ENCODE measurements at regions not wholly inside any gene's neighbourhood (a gene's known extent, or its start where the extent isn't known, plus 50 kb on each side); places are given as distances from the start of the nearest gene placed in this dataset.
A peak's percentile ranks its signal among the peaks of the same experiment; 100 is the strongest.

GRCh38 chrX:131778269-131779218 is 234.7 kb downstream of the OR13H1 start:
- peak; percentile 70 for DNase-seq (ENCODE audit: low read depth)

GRCh38 chrX:131779306-131779705 is 235.4 kb downstream of the OR13H1 start:
- DNase-seq (ENCODE audit: low read depth): no peak

GRCh38 chrX:131779741-131780140 is 235.9 kb downstream of the OR13H1 start:
- no peak for DNase-seq (ENCODE audit: low read depth)

- DNase-seq (ENCODE audit: low read depth): no peak
Measured at GRCh38 chrX:131782646-131783045, 238.8 kb downstream of the OR13H1 start.

DNA sequence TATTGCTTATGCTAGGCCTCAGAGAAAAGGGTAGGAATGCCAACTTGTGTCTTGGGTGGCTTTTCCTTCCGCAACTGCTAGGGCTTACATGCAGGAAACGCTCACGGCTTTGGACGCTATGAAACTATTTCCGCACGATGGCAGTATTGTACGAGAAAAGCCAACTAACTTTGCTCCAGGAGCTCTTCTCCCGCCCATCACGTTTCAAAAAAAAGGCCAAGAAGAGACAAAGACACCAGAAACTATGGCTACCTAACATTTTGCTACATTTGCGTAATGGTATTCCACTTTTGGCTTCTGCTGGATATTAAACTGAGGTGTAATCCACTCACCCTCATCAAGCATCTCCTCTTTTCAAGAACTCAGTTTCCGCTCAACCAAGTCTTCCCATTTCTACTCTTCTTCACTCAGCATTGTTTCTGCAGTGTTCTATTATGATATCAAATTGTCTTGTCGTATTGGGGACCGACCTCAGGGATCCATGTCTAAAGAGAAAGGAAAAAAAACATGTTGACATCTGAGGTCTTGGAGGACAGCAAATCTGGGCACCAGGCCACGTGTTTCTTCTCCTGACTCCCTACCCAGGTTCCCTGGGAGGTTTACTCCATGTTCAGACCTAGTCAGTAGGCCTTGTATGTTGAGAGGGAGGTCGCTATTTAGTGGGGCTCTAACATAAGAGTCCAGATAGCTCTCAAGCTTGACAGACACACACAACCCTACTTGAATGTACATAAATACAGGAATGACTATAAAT is 239.4 kb upstream of the STK26 start:
- peak; percentile 78 for DNase-seq (ENCODE audit: low read depth)

GRCh38 chrX:131789664-131790063 is 233.4 kb upstream of the STK26 start:
- no peak for DNase-seq (ENCODE audit: low read depth)

DNA sequence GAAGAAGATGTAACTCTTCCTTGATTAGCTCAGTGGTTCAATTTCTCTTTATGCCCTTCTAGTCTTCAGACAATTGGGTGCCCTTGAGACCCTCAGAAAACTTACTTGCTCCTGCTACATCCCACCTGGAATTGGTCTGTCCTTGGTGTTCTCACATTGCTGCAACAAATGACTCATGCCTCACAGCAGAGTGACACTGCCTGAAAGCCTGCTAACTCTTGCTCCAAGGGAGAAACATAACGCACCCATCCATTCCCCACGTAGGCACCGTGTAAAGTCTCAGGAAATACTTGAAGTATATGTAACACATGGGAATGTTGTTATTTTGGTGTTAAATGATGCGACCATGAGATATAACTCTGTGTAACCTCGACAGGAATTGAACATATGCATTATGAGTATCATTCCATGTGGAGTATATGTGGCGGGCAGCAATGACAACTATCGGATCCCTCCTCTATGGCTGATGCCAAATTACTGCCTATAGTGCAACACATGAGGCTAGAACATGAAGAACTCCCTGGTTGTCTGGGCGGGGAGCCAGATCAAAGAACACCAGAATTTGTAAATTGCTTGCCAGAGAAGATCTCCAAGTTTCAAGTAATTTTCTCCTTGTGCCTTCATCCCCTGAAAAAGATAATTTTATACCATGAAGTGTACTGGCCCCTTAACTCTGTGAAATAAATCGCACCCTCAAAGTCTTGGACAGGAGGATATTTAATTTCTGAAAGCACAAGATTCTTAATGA is 231.3 kb upstream of the STK26 start:
- no peak for DNase-seq (ENCODE audit: low read depth)

GRCh38 chrX:131792356-131792749 is 230.7 kb upstream of the STK26 start:
- peak; percentile 91 for DNase-seq (ENCODE audit: low read depth)

- DNase-seq (ENCODE audit: low read depth): peak; percentile 90
Measured at GRCh38 chrX:131792789-131793462, 230.2 kb upstream of the STK26 start.

DNA sequence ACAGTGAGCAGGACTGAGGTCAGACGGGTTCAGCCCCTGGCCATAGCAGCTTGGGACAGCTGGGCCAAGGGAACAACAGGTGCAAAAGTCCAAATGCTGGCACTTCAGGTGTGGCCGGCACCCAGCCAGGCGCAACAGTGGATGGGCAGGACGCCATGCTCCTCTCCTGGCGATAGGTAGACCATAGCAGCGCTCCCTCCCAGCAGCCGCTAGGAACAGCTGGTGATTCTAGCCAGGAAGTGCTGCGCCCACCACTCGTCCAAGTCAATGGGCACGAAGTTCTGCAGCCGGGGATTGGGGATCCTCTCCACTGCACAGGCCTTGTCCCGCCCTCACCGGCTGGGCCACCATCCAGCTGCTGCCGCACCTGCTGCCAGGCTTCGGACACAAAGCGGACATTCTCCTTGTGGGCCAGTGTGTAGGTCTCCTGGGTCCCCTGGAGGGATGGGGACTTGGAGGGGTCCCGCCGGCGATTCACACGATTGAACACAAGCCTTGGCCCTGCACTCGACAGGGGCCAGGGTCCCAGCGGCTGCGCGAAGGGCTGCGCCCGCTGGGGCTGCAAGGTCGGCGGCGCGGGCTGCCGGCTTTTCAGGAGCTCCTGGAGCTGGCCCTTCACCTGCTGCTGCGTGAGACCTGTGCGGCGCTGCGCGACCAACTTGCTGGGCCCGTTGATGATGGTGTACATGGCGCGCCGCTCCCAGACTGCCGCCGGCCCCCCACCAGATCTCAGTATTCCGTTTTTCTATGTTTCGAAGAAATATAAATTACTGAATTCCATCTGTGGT is 227.5 kb upstream of the STK26 start:
- no peak for DNase-seq (ENCODE audit: low read depth)

DNA sequence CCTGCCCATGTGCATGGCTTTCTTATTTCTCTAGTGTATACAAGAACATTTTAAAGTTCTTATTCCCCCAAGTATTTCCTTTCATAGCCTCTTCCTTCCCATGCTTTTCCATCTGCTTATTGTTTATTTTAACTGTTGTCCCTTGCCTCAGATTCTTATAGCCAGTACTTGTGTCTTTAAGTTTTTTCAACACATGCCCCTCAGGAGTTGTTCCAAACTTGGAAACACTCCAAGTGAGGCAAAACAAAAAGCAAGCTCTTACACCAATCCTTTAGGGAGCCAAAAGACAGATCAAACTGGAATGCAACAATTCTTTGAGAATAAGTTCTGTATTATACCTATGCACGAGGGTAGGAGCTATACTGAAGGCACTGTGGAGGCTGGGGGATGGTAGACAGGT is 222.0 kb upstream of the STK26 start:
- no peak for DNase-seq (ENCODE audit: low read depth)

- DNase-seq (ENCODE audit: low read depth): no peak
Measured at GRCh38 chrX:131801911-131802310, 221.2 kb upstream of the STK26 start.

DNA sequence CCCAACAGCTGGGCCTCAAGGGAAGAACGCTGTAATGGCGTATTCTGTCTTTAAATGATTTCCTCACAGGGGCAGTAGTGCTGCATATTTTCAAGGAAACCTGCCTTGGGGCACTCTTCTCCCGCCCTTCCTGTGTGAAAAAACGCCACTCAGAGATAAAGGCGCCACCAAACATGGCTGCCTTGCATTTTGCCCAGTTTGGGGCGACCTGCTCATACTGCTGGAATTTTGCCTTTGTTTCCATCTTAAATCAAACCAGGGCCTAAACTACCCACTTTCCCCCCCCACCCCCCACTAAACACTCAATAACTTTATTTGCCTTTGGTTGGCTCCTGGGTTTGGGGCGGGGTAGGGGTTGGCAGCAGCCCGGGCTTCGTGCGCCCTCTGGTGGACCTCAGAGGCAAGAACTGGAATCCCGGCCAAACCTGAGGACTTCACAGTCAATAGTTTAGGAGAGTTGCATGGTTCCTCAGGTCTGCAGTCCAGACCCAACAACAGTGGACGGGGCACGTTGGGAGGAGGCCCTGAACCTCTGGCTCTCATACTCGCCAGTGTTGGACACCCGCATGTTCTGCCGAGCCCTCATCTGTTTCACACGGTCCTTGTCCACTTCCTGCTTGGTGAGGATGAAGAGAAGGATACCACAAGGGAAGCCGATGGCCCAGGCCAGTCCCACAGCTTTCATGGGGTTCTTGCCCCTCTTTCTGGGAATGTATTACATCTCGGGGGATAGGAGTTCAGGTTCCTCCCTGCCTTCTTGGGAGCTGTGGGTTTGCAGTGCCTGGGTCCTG is 220.1 kb upstream of the STK26 start:
- peak; percentile 80 for DNase-seq (ENCODE audit: low read depth)

DNA sequence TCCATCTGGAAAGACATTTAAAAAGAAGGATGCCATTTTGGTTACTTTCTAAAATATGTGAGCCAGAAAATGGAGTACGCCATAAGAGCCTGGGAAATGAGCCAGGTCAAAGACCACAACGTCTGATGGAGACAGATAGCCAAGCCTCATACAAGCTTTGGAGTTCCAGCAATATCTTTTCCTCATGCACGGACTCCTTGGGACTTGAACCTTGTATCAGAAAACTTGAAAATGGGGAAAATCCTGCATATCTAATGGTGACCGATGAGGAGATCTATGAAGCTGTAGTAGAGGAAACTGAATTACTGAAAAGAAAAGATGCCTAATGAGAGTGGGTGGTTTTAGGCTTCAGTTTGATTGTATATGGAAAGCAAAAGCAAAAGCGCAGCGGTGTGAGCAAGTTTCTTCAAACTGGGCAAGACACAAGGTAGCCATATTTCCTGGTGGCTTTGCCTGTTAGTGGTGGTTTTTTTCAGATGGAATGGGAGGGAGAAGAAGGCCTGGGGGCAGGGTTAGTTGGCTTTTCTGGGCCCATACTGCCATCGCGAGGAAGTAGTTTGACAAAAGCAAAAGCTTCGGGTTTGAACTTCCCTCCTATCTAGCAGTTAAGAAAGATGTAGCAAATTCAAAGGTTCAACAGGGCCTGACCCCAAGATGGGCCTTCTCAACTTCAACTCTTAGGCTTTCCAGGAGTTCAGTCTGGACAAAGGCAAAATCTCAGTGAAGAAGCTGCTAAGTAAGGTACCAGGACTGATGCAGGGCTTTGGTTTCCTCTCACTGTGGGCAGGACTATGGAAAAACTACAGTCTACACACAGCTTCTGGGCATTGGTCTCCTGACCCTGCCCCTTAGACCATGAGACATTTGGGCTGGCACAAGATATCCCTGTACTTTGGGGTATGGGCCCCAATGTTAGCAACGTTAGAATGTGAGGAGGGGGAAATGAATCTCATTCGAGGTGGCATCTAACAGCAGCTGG is 210.0 kb upstream of the STK26 start:
- DNase-seq (ENCODE audit: low read depth): peak; percentile 82

GRCh38 chrX:131816551-131817136 is 206.5 kb upstream of the STK26 start:
- peak; percentile 89 for DNase-seq (ENCODE audit: low read depth)

GRCh38 chrX:131818297-131818936 is 204.7 kb upstream of the STK26 start:
- DNase-seq (ENCODE audit: low read depth): no peak

DNA sequence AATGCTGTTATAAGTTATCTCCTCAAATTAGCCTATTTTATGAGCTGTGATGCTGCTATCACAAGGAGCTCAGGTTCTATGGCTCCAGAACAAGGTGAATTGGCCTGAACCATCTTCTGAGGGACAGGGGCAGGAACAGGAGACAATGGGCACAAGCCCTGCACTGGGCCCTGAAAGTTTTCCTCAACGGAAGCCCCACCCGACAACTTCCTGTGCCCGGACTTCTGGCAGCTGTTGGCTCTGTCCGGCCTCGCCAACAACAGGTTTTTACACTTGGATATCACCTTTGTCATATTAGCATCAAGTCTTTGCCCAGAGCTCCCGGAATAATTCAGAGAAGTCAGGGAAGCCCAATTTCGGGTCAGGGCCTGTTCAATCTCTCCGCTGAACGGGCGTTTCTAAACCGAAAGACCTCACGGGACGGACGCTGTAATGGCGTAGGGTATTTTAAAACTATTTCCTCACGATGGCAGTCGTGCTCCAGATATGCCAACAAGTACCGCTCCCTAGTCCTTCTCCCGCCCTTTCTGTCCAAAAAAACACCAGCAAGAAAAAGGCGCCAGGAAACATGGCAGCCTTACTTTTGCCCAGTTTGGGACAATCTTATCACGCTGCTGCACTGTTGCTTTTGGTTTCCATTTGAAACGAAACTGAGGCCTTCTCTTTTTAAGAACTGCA is 201.0 kb upstream of the STK26 start:
- peak; percentile 78 for DNase-seq (ENCODE audit: low read depth)

All from T follicular helper cell (primary cell).